ENCODE measurements at regions not wholly inside any gene's neighbourhood (a gene's known extent, or its start where the extent isn't known, plus 50 kb on each side); places are given as distances from the start of the nearest gene placed in this dataset.

- Histone ChIP-seq H3K27me3 (no peaks in the 10 kb centered on the region), H3K36me3 (no peaks in the 10 kb centered on the region), H3K9me3 (no peaks in the 10 kb centered on the region), H3K27ac (no peak overlapping the region), H3K4me3 (no peak overlapping the region), H3K4me1 (peaks cover 0 to 11% (median 0%) of the 10 kb centered on the region in 12 donors)
- intact Hi-C loops (cut with DNase I), result loop anchor here in 4 of 10 donors (10.0 kb wide), 3 partner anchors 192 to 662 kb away; no protein-coding TSS in a partner anchor
- peak in 3 of 4 donors; percentile 24 to 68 (median 48) for ATAC-seq
- WGBS, 4 donors, result 69 to 83% (median 76%) methylated on average over 13 to 14 of the region's 14 CpGs
- TF ChIP-seq POLR2A (IDR thresholded peaks at IDR 0.05), result no peak
- TF ChIP-seq CTCF (IDR thresholded peaks at IDR 0.05), result no peak
- peak in 1 of 5 donors; percentile 48 for DNase-seq
These were observed 92.5 kb upstream of the SLC35G4 start for GRCh38 chr18:11516751-11517503.

GRCh38 chr18:11514267-11514666 lies 95.1 kb upstream of the SLC35G4 start:
- 93 to 100% (median 97%) methylated on average over 1 of the region's 1 CpG for WGBS, 4 donors

GRCh38 chr18:11512096-11513025 lies 97.0 kb upstream of the SLC35G4 start:
- intact Hi-C loops (cut with DNase I), result loop anchor here in 4 of 10 donors (10.0 kb wide), 3 partner anchors 188 to 658 kb away; no protein-coding TSS in a partner anchor
- WGBS, 4 donors, result 42 to 53% (median 45%) methylated on average over 8 of the region's 8 CpGs
- no peak overlapping the region for H3K27ac ChIP-seq
- peak in 3 of 4 donors; percentile 42 to 72 (median 54) for ATAC-seq
- peaks cover 0 to 13% (median 0%) of the 10 kb centered on the region in 12 donors for H3K4me1 ChIP-seq
- TF ChIP-seq CTCF (IDR thresholded peaks at IDR 0.05) (peak in 6 of 12 donors; percentile 9 to 34 (median 20)), POLR2A (IDR thresholded peaks at IDR 0.05) (no peak)
- H3K36me3 ChIP-seq, result no peaks in the 10 kb centered on the region
- H3K27me3 ChIP-seq, result no peaks in the 10 kb centered on the region
- no peak for DNase-seq
- no peaks in the 10 kb centered on the region for H3K9me3 ChIP-seq
- H3K4me3 ChIP-seq, result no peak overlapping the region

More at GRCh38 chr18:11514267-11514666, 95.1 kb upstream of the SLC35G4 start:
- Histone ChIP-seq H3K27ac (no peak overlapping the region), H3K9me3 (no peaks in the 10 kb centered on the region), H3K4me1 (peaks cover 0 to 13% (median 0%) of the 10 kb centered on the region in 12 donors), H3K36me3 (no peaks in the 10 kb centered on the region), H3K4me3 (no peak overlapping the region), H3K27me3 (no peaks in the 10 kb centered on the region)
- ATAC-seq (no peak), DNase-seq (no peak)
- TF ChIP-seq CTCF (IDR thresholded peaks at IDR 0.05), result no peak
- no peak for TF ChIP-seq POLR2A (IDR thresholded peaks at IDR 0.05)
- intact Hi-C loops (cut with DNase I), result loop anchor here in 4 of 10 donors (10.0 kb wide), 3 partner anchors 189 to 659 kb away; no protein-coding TSS in a partner anchor
